HCT116 (cell line): ENCODE measurements at regions not wholly inside any gene's neighbourhood (a gene's known extent, or its start where the extent isn't known, plus 50 kb on each side); places are given as distances from the start of the nearest gene placed in this dataset.

Experiments used
- ATAC-seq: fragments of 200-7000 bp; cut with Tn5 transposase; 2 replicates; pipeline ENCODE4 v1.9.1; 2020; ENCODE audit warnings: mild to moderate bottlenecking, moderate library complexity
- BruUV-seq: library from RNA; stranded (reverse); fragments of 400-500 nt; replicated peaks from 2 replicates; lab custom pipeline; 2021; lab: Mats Ljungman, UMichigan
- CTCF ChIA-PET: fragments of 300-600 bp; sonication (Branson Sonifier 250); formaldehyde crosslinking; loops from one replicate; lab custom pipeline; 2021; ENCODE audit warnings: antibody characterized with exemption; lab: Charles Lee
- POLR2A ChIA-PET: fragments of 300-600, 350-600 bp; sonication (Branson Sonifier 250); formaldehyde crosslinking; loops from one replicate; lab custom pipeline; 2021; ENCODE audit warnings: antibody characterized with exemption; lab: Charles Lee
- RAD21 ChIA-PET, 2 experiments: fragments of 300-600 bp; sonication (Branson Sonifier 250); formaldehyde crosslinking; loops; one replicate each; lab custom pipeline; 2023; ENCODE audit warnings: low total read pairs in 2 of 2; ENCODE audit not compliant: uncharacterized antibody in 2 of 2, unreplicated experiment in 2 of 2, low non-redundant PET in 1 of 2; lab: Charles Lee
- DNase-seq: peaks from one replicate; pipeline ENCODE4 v3.0.0-alpha.2; 2010; ENCODE audit warnings: low read depth, low spot score
- H2AFZ ChIP-seq: fragments of 200-600 bp; shearing (Covaris generic), sonication (generic); 2 replicates; pipeline ENCODE4 v1.6.1; 2017; ENCODE audit warnings: low read depth, mixed run types, mixed read lengths, antibody characterized with exemption, low read length; ENCODE audit not compliant: poor library complexity, severe bottlenecking
- H3K27ac ChIP-seq: 2 replicates; pipeline ENCODE4 v1.5.1; 2012; ENCODE audit warnings: low read depth, low read length
- H3K27me3 ChIP-seq: fragments of 200-600 bp; sonication (generic); 2 replicates; pipeline ENCODE4 v1.6.1; 2016; ENCODE audit warnings: mixed run types, low read length, mixed read lengths; ENCODE audit not compliant: insufficient read depth
- H3K36me3 ChIP-seq, 2 experiments: fragments of 200-500 bp in 1 of 2; fragments of 200-600 bp in 1 of 2; sonication (Bioruptor generic) in 1 of 2; sonication (generic) in 1 of 2; 2 replicates each; pipeline versions ENCODE4 v1.5.1 to v1.6.1; 2014 to 2016; ENCODE audit warnings: low read length in 2 of 2, inconsistent platforms in 1 of 2, mixed read lengths in 1 of 2, mixed run types in 1 of 2; ENCODE audit not compliant: insufficient read depth in 2 of 2, control insufficient read depth in 1 of 2
- H3K4me1 ChIP-seq, 2 experiments: fragments of 200-600 bp in 1 of 2; sonication (generic) in 1 of 2; 2 replicates each; pipeline versions ENCODE4 v1.5.1 to v1.6.1; 2012 to 2017; ENCODE audit warnings: low read length in 2 of 2, inconsistent platforms in 1 of 2, mild to moderate bottlenecking in 1 of 2, mixed read lengths in 1 of 2, mixed run types in 1 of 2, moderate library complexity in 1 of 2; ENCODE audit not compliant: insufficient read depth in 2 of 2, control insufficient read depth in 1 of 2
- H3K4me2 ChIP-seq: fragments of 200-600 bp; sonication (generic); 2 replicates; pipeline ENCODE4 v1.6.1; 2017; ENCODE audit warnings: mixed run types, low read length, mixed read lengths
- H3K4me3 ChIP-seq, 2 experiments: fragments of 200-600 bp in 1 of 2; sonication (generic) in 1 of 2; replicated peaks in 1 of 2; 2 replicates each; pipeline ENCODE4 v1.5.1; 2011 to 2016; ENCODE audit warnings: low read length in 2 of 2, control low read depth in 1 of 2, low read depth in 1 of 2, mild to moderate bottlenecking in 1 of 2, mixed read lengths in 1 of 2, mixed run types in 1 of 2
- H3K79me2 ChIP-seq: fragments of 200-600 bp; sonication (generic); 2 replicates; pipeline ENCODE4 v1.6.1; 2017; ENCODE audit warnings: mild to moderate bottlenecking, mixed run types, low read length, moderate library complexity, mixed read lengths; ENCODE audit not compliant: insufficient read depth
- H3K9ac ChIP-seq: fragments of 200-600 bp; sonication (generic); 2 replicates; pipeline ENCODE4 v1.6.1; 2016; ENCODE audit warnings: low read length, mixed read lengths
- H3K9me2 ChIP-seq: fragments of 200-600 bp; sonication (generic), shearing (Covaris generic); 2 replicates; pipeline ENCODE4 v1.6.1; 2017; ENCODE audit warnings: mixed run types, mild to moderate bottlenecking, moderate library complexity; ENCODE audit not compliant: insufficient read depth
- H3K9me3 ChIP-seq, 2 experiments: fragments of 200-500 bp in 1 of 2; fragments of 200-600 bp in 1 of 2; sonication (Bioruptor generic) in 1 of 2; sonication (generic) in 1 of 2; 2 replicates each; pipeline ENCODE4 v1.6.1; 2014 to 2017; ENCODE audit warnings: low read length in 2 of 2, mixed read lengths in 2 of 2, inconsistent platforms in 1 of 2, low read depth in 1 of 2, mild to moderate bottlenecking in 1 of 2, mixed run types in 1 of 2, moderate library complexity in 1 of 2; ENCODE audit not compliant: control insufficient read depth in 1 of 2, insufficient read depth in 1 of 2
- H4K20me1 ChIP-seq: fragments of 200-600 bp; sonication (generic), shearing (Covaris generic); 2 replicates; pipeline ENCODE4 v1.6.1; 2017; ENCODE audit warnings: mixed run types, mild to moderate bottlenecking, moderate library complexity; ENCODE audit not compliant: insufficient read depth
- ATF3 ChIP-seq: IDR thresholded peaks from 2 replicates; pipeline ENCODE4 v1.6.1; 2012
- CTCF ChIP-seq, 3 experiments: fragments of 200-600 bp in 1 of 3; sonication (generic) in 1 of 3; IDR thresholded peaks in 2 of 3; conservative IDR thresholded peaks in 1 of 3; 2 replicates each; pipeline ENCODE4 v1.5.1; 2012 to 2017; ENCODE audit warnings: low read depth in 2 of 3, low read length in 2 of 3, antibody characterized with exemption in 1 of 3, borderline replicate concordance in 1 of 3, control low read depth in 1 of 3, mild to moderate bottlenecking in 1 of 3, mixed read lengths in 1 of 3, mixed run types in 1 of 3, moderate library complexity in 1 of 3; ENCODE audit not compliant: insufficient read depth in 1 of 3
- EGR1 ChIP-seq: IDR thresholded peaks from 2 replicates; pipeline ENCODE4 v1.6.1; 2012; ENCODE audit warnings: low read depth
- ELF1 ChIP-seq: IDR thresholded peaks from 2 replicates; pipeline ENCODE4 v1.6.1; 2012; ENCODE audit warnings: low read depth, borderline replicate concordance
- EZH2phosphoT487 ChIP-seq: fragments of 200-600 bp; IDR thresholded peaks from 2 replicates; pipeline ENCODE4 v1.6.1; 2018; ENCODE audit warnings: antibody characterized with exemption, borderline replicate concordance
- JUND ChIP-seq: IDR thresholded peaks from 2 replicates; pipeline ENCODE4 v1.6.1; 2012
- MAX ChIP-seq: IDR thresholded peaks from 2 replicates; pipeline ENCODE4 v1.6.1; 2012
- POLR2AphosphoS5 ChIP-seq: IDR thresholded peaks from 2 replicates; pipeline ENCODE4 v1.6.1; 2011; ENCODE audit warnings: mild to moderate bottlenecking, low read depth, low read length, moderate library complexity
- SP1 ChIP-seq: IDR thresholded peaks from 2 replicates; pipeline ENCODE4 v1.6.1; 2012; ENCODE audit warnings: low read depth
- SRF ChIP-seq: IDR thresholded peaks from 2 replicates; pipeline ENCODE4 v1.6.1; 2012; ENCODE audit warnings: low read depth
- TCF7L2 ChIP-seq: IDR thresholded peaks from 2 replicates; pipeline ENCODE4 v1.7.0; 2011; ENCODE audit warnings: borderline replicate concordance, inconsistent platforms; ENCODE audit not compliant: insufficient read depth, insufficient read length; ENCODE audit errors: extremely low read depth
- YY1 ChIP-seq: IDR thresholded peaks from 2 replicates; pipeline ENCODE4 v1.6.1; 2011; ENCODE audit warnings: low read length, low read depth, moderate library complexity, mild to moderate bottlenecking; ENCODE audit not compliant: insufficient replicate concordance; ENCODE audit errors: extremely low read depth
- ZBTB33 ChIP-seq: IDR thresholded peaks from 2 replicates; pipeline ENCODE4 v1.6.1; 2011; ENCODE audit warnings: mild to moderate bottlenecking, low read length, moderate library complexity; ENCODE audit not compliant: insufficient replicate concordance; ENCODE audit errors: extremely low read depth
- ZNF274 ChIP-seq: fragments of 200-500 bp; sonication (Bioruptor generic); IDR thresholded peaks from 2 replicates; pipeline ENCODE4 v1.6.1; 2014; ENCODE audit warnings: mild to moderate bottlenecking, low read depth, low read length, inconsistent platforms
- intact Hi-C: fragments of 100-400 bp; cut with micrococcal nuclease; formaldehyde crosslinking; loops from 2 replicates; pipeline ENCODE4 v1.10.0; 2022

- TF ChIP-seq ATF3 (no peak), SP1 (no peak), TCF7L2 (no peak), CTCF (IDR thresholded peaks at IDR 0.05 in 2 of 3, conservative IDR thresholded peaks at IDR 0.05 in 1 of 3; ENCODE audit: borderline replicate concordance in 1 of 3, insufficient read depth in 1 of 3, low read depth in 2 of 3, low read length in 2 of 3) (no peak), ELF1 (no peak)
- TF ChIP-seq, all 23 proteins: peak for 0
Measured at GRCh38 chr1:209218981-209219380, 364.5 kb upstream of the CAMK1G start (continued).

- no peak overlapping the region for H2AFZ ChIP-seq
- ATAC-seq, result no peak
- no peak for TF ChIP-seq ELF1
- TF ChIP-seq ZNF274, result no peak
- TF ChIP-seq YY1, result no peak
- TF ChIP-seq POLR2AphosphoS5, result no peak
- no peak for TF ChIP-seq ZBTB33
- TF ChIP-seq MAX, result no peak
- no peak for TF ChIP-seq EGR1
- TF ChIP-seq JUND, result no peak
- TF ChIP-seq ATF3, result no peak
- no peak for TF ChIP-seq SP1
- no peak for TF ChIP-seq SRF
- TF ChIP-seq EZH2phosphoT487, result no peak
- TF ChIP-seq CTCF (IDR thresholded peaks at IDR 0.05 in 2 of 3, conservative IDR thresholded peaks at IDR 0.05 in 1 of 3; ENCODE audit: borderline replicate concordance in 1 of 3, insufficient read depth in 1 of 3, low read depth in 2 of 3, low read length in 2 of 3), result no peak
Measured at GRCh38 chr1:209219791-209220524, 363.6 kb upstream of the CAMK1G start.

More at GRCh38 chr1:209219791-209220524, 363.6 kb upstream of the CAMK1G start:
- Histone ChIP-seq H3K9me3 (no peaks in the 10 kb centered on the region), H3K27ac (no peak overlapping the region), H3K27me3 (peaks cover 7% of the 10 kb centered on the region; the same call in 1 of the 2 replicates), H3K4me2 (no peak overlapping the region), H3K4me3 (no peak overlapping the region), H3K4me1 (no peaks in the 10 kb centered on the region), H4K20me1 (no peaks in the 10 kb centered on the region), H3K9ac (no peak overlapping the region), H3K36me3 (no peaks in the 10 kb centered on the region), H3K79me2 (no peaks in the 10 kb centered on the region), H3K9me2 (no peaks in the 10 kb centered on the region)
- BruUV-seq, result no TSS peak
- ChIA-PET CTCF (no interaction called here), RAD21 (no interaction called here), POLR2A (no interaction called here)
- intact Hi-C loops, result no loop called here
- no peak for DNase-seq
